HepG2 (cell line): ENCODE measurements at regions not wholly inside any gene's neighbourhood (a gene's known extent, or its start where the extent isn't known, plus 50 kb on each side); places are given as distances from the start of the nearest gene placed in this dataset.

Experiments used
- ATAC-seq: fragments of 200-7000 bp; cut with Tn5 transposase; 3 replicates; pipeline ENCODE4 v1.9.1; 2020; ENCODE audit warnings: mild to moderate bottlenecking, moderate library complexity
- BruUV-seq: library from RNA; stranded (reverse); fragments of 400-500 nt; replicated peaks from 2 replicates; lab custom pipeline; 2021; lab: Mats Ljungman, UMichigan
- CTCF ChIA-PET: fragments of 300-600 bp; formaldehyde crosslinking; extraction: SDS; loops from one replicate; lab custom pipeline; 2021; ENCODE audit warnings: low total read pairs, inconsistent platforms, low intra/inter-chr PET ratio; lab: Yijun Ruan, JAX
- POLR2A ChIA-PET: fragments of 350-600 bp; sonication (Branson Sonifier 250); formaldehyde crosslinking; loops from one replicate; lab custom pipeline; 2020; ENCODE audit warnings: antibody characterized with exemption, inconsistent platforms; lab: Yijun Ruan, JAX
- DNase-seq: peaks from one replicate; pipeline ENCODE4 v3.0.0-alpha.2; 2015; ENCODE audit warnings: low spot score
- FAIRE-seq: peaks from 3 replicates; lab custom pipeline; 2011; peaks lifted over from hg19 to GRCh38; lab: Jason Lieb, UNC
- H2AFZ ChIP-seq: one replicate; pipeline ENCODE4 v1.6.1; 2011; ENCODE audit warnings: low read length, inconsistent platforms
- H3K27ac ChIP-seq: fragments of 300-600 bp; 3 replicates; pipeline ENCODE4 v1.8.0; 2011; ENCODE audit warnings: mixed run types, mild to moderate bottlenecking, mixed read lengths, low read length, inconsistent platforms; ENCODE audit not compliant: insufficient read depth; ENCODE audit errors: extremely low read length
- H3K27me3 ChIP-seq, 2 experiments: fragments of 200-600 bp in 1 of 2; 2 replicates in 1 of 2; 3 replicates in 1 of 2; pipeline versions ENCODE4 v1.6.0 to v1.8.0; 2011; ENCODE audit warnings: low read length in 2 of 2, mild to moderate bottlenecking in 2 of 2, moderate library complexity in 2 of 2, inconsistent platforms in 1 of 2; ENCODE audit not compliant: insufficient read depth in 2 of 2, control insufficient read depth in 1 of 2
- H3K36me3 ChIP-seq, 2 experiments: fragments of 200-600 bp in 1 of 2; replicated peaks in 1 of 2; 2 replicates in 1 of 2; 3 replicates in 1 of 2; pipeline versions ENCODE4 v1.5.1 to v1.8.0; 2011; ENCODE audit warnings: low read length in 2 of 2, inconsistent platforms in 1 of 2; ENCODE audit not compliant: insufficient read depth in 2 of 2, control insufficient read depth in 1 of 2
- H3K4me1 ChIP-seq: 2 replicates; pipeline ENCODE4 v1.5.1; 2012; ENCODE audit warnings: low read length, inconsistent platforms; ENCODE audit not compliant: insufficient read depth
- H3K4me2 ChIP-seq: 2 replicates; pipeline ENCODE4 v1.6.0; 2011; ENCODE audit warnings: low read depth, low read length, inconsistent platforms
- H3K4me3 ChIP-seq, 3 experiments: fragments of 200-600 bp in 1 of 3; sonication (generic), shearing (Covaris generic) in 1 of 3; replicated peaks in 1 of 3; 2 replicates each; pipeline ENCODE4 v1.5.1; 2011 to 2016; ENCODE audit warnings: low read length in 3 of 3, inconsistent platforms in 2 of 3, low read depth in 2 of 3, mild to moderate bottlenecking in 2 of 3, control low read depth in 1 of 3, mixed read lengths in 1 of 3; ENCODE audit not compliant: insufficient read depth in 1 of 3
- H3K79me2 ChIP-seq: one replicate; pipeline ENCODE4 v1.6.1; 2011; ENCODE audit warnings: low read length, inconsistent platforms; ENCODE audit not compliant: insufficient read depth
- H3K9ac ChIP-seq: 2 replicates; pipeline ENCODE4 v1.6.0; 2011; ENCODE audit warnings: mild to moderate bottlenecking, low read depth, low read length, inconsistent platforms; ENCODE audit not compliant: insufficient read depth
- H3K9me3 ChIP-seq: 2 replicates; pipeline ENCODE4 v1.5.1; 2012; ENCODE audit warnings: mild to moderate bottlenecking, low read length
- H4K20me1 ChIP-seq: 2 replicates; pipeline ENCODE4 v1.6.0; 2011; ENCODE audit warnings: inconsistent platforms, mild to moderate bottlenecking, low read length, moderate library complexity; ENCODE audit not compliant: insufficient read depth
- ARID5B ChIP-seq: IDR thresholded peaks from 2 replicates; pipeline ENCODE4 v1.4.0; 2020; ENCODE audit warnings: mild to moderate bottlenecking, missing genetic modification reagents
- IKZF4 ChIP-seq: sonication (generic); formaldehyde crosslinking; IDR thresholded peaks from 2 replicates; pipeline ENCODE4 v1.5.1; 2020; ENCODE audit warnings: borderline replicate concordance, mild to moderate bottlenecking, low read depth, missing genetic modification reagents; ENCODE audit errors: not compliant biosample characterization
- NCOA1 ChIP-seq: sonication (generic); formaldehyde crosslinking; IDR thresholded peaks from 2 replicates; pipeline ENCODE4 v1.9.0; 2021; ENCODE audit warnings: missing genetic modification reagents
- NFKB2 ChIP-seq: sonication (generic); formaldehyde crosslinking; IDR thresholded peaks from 2 replicates; pipeline ENCODE4 v1.4.0; 2020; ENCODE audit warnings: missing genetic modification reagents, borderline replicate concordance
- ONECUT2 ChIP-seq: sonication (generic); formaldehyde crosslinking; IDR thresholded peaks from 2 replicates; pipeline ENCODE4 v1.4.0; 2020; ENCODE audit warnings: missing genetic modification reagents
- POLR2AphosphoS5 ChIP-seq: IDR thresholded peaks from 2 replicates; pipeline ENCODE4 v1.6.1; 2012; ENCODE audit warnings: low read depth, low read length
- RAD51 ChIP-seq: fragments of 450-650 bp; IDR thresholded peaks from 2 replicates; pipeline ENCODE4 v1.6.1; 2016; ENCODE audit warnings: borderline replicate concordance
- RBM39 ChIP-seq: fragments of 200-400 bp; formaldehyde crosslinking; IDR thresholded peaks from one replicate; pipeline ENCODE4 v1.6.1; 2018; ENCODE audit warnings: antibody characterized with exemption, mild to moderate bottlenecking, low read depth, low read length; ENCODE audit not compliant: poor library complexity, severe bottlenecking
- REXO4 ChIP-seq: sonication (generic); formaldehyde crosslinking; IDR thresholded peaks from 2 replicates; pipeline ENCODE4 v1.8.0; 2022; ENCODE audit warnings: missing genetic modification reagents, mild to moderate bottlenecking, borderline replicate concordance
- ZFP36L1 ChIP-seq: sonication (generic); formaldehyde crosslinking; IDR thresholded peaks from 2 replicates; pipeline ENCODE4 v1.8.0; 2022; ENCODE audit warnings: mild to moderate bottlenecking, missing genetic modification reagents, moderate library complexity
- ZNF276 ChIP-seq: sonication (generic); formaldehyde crosslinking; IDR thresholded peaks from 2 replicates; pipeline ENCODE4 v1.4.0; 2020; ENCODE audit warnings: mild to moderate bottlenecking, low read depth, missing genetic modification reagents
- ZNF674 ChIP-seq: sonication (generic); formaldehyde crosslinking; IDR thresholded peaks from 2 replicates; pipeline ENCODE4 v1.5.0; 2020; ENCODE audit warnings: low read depth, mild to moderate bottlenecking, missing genetic modification reagents
- ZNF691 ChIP-seq: sonication (generic); formaldehyde crosslinking; IDR thresholded peaks from 2 replicates; pipeline ENCODE4 v1.4.0; 2020; ENCODE audit warnings: missing genetic modification reagents, low read depth, mild to moderate bottlenecking, borderline replicate concordance
- ZSCAN30 ChIP-seq: sonication (generic); formaldehyde crosslinking; IDR thresholded peaks from 2 replicates; pipeline ENCODE4 v1.5.0; 2020; ENCODE audit warnings: mild to moderate bottlenecking, missing genetic modification reagents
- in situ Hi-C: cut with HindIII; loops from 2 replicates; pipeline ENCODE4 v1.10.0; 2017; ENCODE audit warnings: low pct_unique_long_range_greater_than_20kb; ENCODE audit not compliant: extremely low pct_ligation_motif_present
- intact Hi-C: fragments of 100-400 bp; cut with micrococcal nuclease; formaldehyde crosslinking; loops from one replicate; pipeline ENCODE4 v1.10.0; 2022; ENCODE audit not compliant: unreplicated experiment

GRCh38 chr4:158442736-158443135, 78.9 kb upstream of the RXFP1 start:
- POLR2A ChIA-PET, result no interaction called here
- intact Hi-C loops, result no loop called here
- no TSS peak for BruUV-seq

More at GRCh38 chr4:158442736-158443135, 78.9 kb upstream of the RXFP1 start:
- no peaks in the 10 kb centered on the region for H3K27me3 ChIP-seq
- no peaks in the 10 kb centered on the region for H3K36me3 ChIP-seq
- in situ Hi-C loops, result no loop called here
- DNase-seq, result no peak
- no peak overlapping the region for H3K4me2 ChIP-seq
- no peaks in the 10 kb centered on the region for H4K20me1 ChIP-seq
- H3K9me3 ChIP-seq, result no peaks in the 10 kb centered on the region
- H2AFZ ChIP-seq, result no peak overlapping the region
- FAIRE-seq, result no peak
- no peak overlapping the region for H3K27ac ChIP-seq
- H3K4me1 ChIP-seq, result no peaks in the 10 kb centered on the region
- H3K9ac ChIP-seq, result no peak overlapping the region
- no peaks in the 10 kb centered on the region for H3K79me2 ChIP-seq
- TF ChIP-seq ARID5B (CRISPR knock-in tag), result no peak
- TF ChIP-seq POLR2AphosphoS5, result no peak
- no peak for TF ChIP-seq ZNF691
- TF ChIP-seq ZSCAN30 (CRISPR knock-in tag), result no peak
- no peak for TF ChIP-seq ONECUT2 (CRISPR knock-in tag)
- no peak for TF ChIP-seq ZFP36L1
- TF ChIP-seq NCOA1 (CRISPR knock-in tag), result no peak
- no peak for TF ChIP-seq ZNF674 (CRISPR knock-in tag)
- no peak for TF ChIP-seq ZNF276 (CRISPR knock-in tag)
- TF ChIP-seq IKZF4 (CRISPR knock-in tag), result no peak
- TF ChIP-seq NFKB2 (CRISPR knock-in tag), result no peak
- TF ChIP-seq RAD51, result no peak
- TF ChIP-seq RBM39, result no peak
- no peak for TF ChIP-seq REXO4
- ATAC-seq, result no peak
- CTCF ChIA-PET, result no interaction called here
- H3K4me3 ChIP-seq, result no peak overlapping the region
